T1000 (cell line): ENCODE measurements at regions not wholly inside any gene's neighbourhood (a gene's known extent, or its start where the extent isn't known, plus 50 kb on each side); places are given as distances from the start of the nearest gene placed in this dataset.

Experiments
- DNase-seq: peaks from one replicate; lab custom pipeline; 2025; ENCODE audit warnings: mixed read lengths; lab: John Stamatoyannopoulos, UW

GRCh38 chr2:45301307-45302277 lies 292.3 kb upstream of the SIX2 start:
- DNase-seq = no peak

DNA sequence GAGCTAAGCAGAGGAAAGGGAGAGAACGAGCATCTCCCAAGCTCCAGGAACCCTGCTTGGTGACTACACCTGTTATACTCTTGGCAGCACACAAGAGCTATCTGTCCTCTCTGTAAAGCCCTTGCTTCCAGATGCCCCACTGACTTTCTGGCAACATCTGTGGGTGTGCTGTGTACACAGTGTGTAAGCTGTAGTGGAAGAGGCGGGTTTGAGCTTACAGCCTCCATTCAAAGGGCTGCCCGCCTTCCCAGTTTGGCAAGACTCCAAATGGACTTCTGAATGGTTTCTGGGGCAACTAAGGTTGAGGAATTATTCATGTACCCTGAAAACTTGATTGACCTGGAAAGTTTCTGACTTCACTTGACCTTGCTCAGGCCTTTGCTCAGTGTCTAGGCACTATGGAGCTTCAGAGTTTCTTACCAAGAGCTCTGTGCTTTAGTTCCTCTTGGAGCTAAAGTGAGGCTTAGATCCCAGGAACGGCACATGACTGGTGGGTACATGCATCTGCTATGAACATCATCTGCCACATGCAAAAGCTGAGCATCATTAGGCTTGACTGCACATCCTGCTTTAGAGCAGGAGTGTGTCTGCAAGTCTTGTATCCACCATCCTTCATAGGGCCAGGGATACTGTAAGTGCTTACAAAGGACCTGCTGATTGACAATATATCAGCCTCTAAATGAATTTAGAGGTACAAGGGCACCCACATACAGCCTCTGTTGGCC lies 290.9 kb upstream of the SIX2 start:
- DNase-seq = no peak

GRCh38 chr2:45299361-45299760 lies 290.1 kb upstream of the SIX2 start:
- DNase-seq = no peak

GRCh38 chr2:45293182-45293581 lies 283.9 kb upstream of the SIX2 start:
- no peak for DNase-seq

DNA sequence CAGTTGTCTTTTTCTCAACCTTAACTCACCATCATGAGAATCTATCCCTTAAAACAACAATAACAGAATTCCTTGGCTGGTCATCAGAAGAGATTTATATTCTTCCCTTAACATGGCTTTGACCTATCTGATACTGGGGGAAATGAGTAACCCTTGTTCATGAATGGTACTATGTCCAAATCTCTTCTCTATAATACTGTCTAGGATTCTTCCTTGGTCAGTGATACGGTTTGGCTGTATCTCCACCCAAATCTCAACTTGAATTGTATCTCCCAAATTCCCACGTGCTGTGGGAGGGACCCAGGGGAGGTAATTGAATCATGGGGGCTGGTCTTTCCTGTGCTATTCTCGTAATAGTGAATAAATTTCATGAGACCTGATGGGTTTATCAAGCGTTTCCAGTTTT lies 282.0 kb upstream of the SIX2 start:
- DNase-seq = no peak

GRCh38 chr2:45289997-45290709 lies 280.9 kb upstream of the SIX2 start:
- no peak for DNase-seq

DNA sequence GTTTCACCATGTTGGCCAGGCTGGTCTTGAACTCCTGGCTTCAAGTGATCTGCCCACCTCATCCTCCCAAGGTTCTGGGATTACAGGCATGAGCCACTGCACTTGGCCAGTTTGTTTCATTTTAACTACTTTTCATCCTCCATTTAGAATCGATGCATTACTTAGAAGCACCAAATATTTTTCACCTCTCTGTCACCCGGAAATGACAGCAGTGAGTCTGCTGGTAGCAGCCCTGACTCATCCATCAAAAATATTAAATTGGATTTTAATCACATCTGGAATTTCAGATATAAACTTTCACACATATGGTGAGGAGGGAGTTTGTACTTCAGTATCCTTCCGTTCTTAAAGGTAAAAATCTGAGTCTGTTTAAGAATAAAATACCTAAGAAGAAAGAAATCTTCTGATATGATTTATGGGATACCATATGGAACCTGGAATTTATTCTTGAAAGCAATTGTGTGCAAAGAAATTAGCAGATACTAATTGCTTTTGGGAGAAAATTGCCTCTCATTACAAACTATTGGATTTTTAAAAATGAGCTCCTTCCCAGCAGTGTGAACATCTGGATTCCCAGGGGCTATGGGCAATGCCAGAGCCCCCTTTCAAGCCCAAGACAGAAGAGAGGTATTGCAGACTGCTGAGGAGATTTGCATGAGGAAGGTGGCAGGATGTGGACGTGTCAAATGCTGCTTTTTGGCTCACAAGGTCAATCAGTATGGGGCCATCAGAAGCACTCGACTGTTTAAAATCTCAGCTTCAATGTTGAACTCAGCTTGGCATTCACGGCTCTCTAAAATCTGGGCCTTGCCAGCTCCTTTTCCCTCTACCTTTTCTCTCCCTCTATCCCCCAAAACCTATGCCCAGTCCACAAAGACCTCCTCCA lies 279.5 kb upstream of the SIX2 start:
- DNase-seq = no peak

GRCh38 chr2:45287045-45287444 lies 277.8 kb upstream of the SIX2 start:
- no peak for DNase-seq

DNA sequence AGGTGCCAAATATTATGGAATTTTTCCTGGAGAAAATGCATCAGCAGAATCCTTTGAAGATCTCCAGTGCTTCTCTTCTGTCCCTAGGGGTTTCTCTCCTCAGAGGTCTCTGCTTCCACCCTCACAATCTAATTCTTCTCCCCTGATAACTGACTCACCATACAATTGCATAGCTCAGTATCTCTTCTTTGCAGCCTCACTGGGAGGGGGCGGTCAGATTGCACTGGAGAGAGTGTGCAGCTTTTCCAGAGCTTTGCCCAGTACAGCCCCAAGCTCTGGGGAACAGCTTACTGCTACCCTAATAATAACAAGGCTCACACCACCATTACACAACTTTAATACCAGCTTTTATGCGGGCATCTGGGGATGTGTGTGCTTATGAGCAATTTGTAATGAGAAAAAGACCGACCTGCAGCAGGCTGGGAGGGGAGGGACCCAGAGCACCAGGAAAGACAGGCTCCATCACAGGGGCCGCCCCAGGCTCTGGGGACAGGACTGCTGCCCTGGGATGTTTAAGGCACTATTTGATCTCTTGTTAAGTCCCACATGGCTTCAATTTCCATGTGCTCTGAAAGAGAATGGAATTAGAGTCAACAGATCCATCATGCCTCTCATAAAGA lies 276.6 kb upstream of the SIX2 start:
- DNase-seq = no peak

- no peak for DNase-seq
Observed at GRCh38 chr2:45285311-45285710, 276.1 kb upstream of the SIX2 start.

DNA sequence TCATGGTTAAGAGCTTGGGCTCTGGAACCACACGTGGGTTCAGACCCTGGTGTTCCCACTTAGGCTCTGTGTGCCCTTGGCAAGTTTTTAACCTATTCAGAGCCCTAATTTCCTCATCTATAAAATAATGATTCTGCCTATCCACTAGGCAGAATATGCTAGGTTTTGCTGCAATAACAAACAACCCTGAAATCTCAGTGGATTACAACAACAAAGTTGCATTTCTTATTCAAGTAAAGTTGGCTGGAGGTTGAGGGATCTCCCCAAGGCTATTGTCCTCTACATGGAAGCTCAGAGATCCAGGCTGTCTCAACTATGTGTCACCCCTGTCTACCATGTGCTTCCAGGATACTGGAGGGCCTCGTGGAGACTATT lies 275.4 kb upstream of the SIX2 start:
- no peak for DNase-seq

DNA sequence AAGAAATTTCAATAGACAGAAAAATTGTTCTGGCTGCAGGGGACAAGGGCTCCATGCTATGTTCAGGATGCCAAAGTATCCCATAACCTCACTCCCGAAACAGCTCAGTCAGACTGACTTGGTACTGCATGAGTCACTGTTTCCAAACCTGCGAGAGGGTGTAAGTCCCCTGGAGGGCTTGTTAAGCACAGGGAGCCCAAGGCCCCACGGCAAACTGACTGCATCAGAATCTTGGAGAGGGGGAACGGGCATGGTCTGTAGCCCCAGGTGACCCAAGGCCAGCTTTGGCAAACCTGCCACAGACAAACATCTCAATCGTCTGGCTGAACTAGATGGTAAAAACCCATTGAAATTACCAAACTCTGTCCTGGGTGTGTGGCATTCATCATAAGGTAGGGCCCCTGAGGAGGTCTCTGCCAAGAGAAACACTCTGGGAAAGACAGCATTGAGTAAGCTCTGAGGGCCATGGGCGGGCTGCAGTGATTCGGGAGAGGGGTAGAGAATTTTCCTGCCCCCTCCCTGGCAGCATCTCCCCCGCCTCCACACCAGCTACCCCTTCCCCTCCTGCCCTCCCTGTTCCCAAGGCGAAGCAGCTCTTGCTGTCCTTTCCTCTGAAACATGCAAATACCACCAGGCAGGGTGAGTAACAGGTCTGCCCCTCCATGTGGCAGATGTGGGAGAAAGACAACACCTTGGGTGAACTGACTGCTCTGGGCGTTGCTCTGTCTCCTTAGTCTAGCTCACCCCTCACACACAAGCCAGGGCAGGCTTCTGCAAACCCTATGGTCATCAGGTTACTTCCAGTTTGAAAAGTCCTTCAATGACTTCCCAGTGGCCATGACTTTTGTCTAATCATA lies 274.7 kb upstream of the SIX2 start:
- peak; percentile 77 for DNase-seq

GRCh38 chr2:45282646-45283045 lies 273.4 kb upstream of the SIX2 start:
- no peak for DNase-seq

GRCh38 chr2:45281311-45281710 lies 272.1 kb upstream of the SIX2 start:
- no peak for DNase-seq

DNA sequence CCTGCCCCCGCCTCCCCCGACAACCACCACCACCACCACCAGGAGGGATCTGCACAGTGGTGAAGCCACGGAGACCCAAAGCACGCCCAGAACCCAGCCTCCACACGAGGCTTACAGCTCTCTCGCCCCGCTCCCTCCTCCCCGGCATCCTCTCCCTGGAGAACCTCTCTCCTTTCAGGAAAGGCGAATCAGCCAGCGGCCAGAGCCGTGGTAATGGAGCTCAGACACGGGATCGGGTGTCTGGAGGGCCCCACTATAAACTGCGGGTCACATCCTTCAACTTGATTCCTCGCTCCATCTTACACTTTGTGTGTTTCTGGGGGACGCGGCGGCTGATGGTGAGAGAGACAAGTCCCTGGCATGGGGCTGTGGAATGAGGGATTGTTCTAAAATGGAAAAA lies 271.5 kb upstream of the SIX2 start:
- DNase-seq = no peak

GRCh38 chr2:45279356-45279755 lies 270.1 kb upstream of the SIX2 start:
- no peak for DNase-seq

- no peak for DNase-seq
Observed at GRCh38 chr2:45278365-45279078, 269.3 kb upstream of the SIX2 start.

DNA sequence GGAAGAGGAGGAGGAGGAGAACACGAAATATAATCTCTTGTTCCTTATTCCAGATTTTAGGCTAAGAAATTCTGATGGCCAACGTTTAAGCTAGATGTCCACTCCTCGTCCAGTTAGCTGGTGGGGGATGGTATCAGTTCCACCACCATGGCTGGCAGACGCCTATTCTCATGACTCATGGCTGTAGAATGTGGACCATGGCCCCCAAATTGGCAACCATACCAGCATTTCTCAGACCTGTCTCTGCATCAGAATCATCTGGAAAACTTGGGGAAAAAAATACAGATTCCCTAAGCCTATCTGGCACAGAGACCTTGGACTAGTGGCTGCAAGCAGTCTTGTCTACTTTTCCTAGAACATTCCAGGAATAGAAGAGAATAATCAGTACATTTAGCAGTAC lies 267.7 kb upstream of the SIX2 start:
- DNase-seq = no peak

- no peak for DNase-seq
Observed at GRCh38 chr2:45275806-45276205, 266.6 kb upstream of the SIX2 start.
